HG03521 (cell line): ENCODE measurements at regions not wholly inside any gene's neighbourhood (a gene's known extent, or its start where the extent isn't known, plus 50 kb on each side); places are given as distances from the start of the nearest gene placed in this dataset.

Source experiments
- ATAC-seq: cut with Tn5 transposase; IDR thresholded peaks from one replicate; pipeline ENCODE4 v1.9.1; 2021; ENCODE audit warnings: mild to moderate bottlenecking, moderate library complexity; ENCODE audit not compliant: unreplicated experiment

DNA sequence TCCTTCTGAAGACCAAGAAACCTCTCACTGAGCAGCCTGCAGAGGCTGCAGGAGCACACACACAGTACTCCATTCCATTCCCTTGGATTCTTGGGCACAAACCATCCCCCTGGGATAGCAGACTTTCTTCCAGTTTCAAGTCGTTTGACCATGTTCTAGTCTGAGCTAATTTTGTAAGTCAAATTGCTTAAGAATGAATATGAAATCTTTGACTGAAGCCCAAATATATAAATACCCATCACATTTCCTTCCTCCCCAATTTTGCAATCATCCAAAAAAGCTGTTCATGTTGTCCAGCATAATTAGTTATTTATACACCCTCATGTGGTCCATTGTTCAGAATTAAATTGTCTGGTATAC, 231.2 kb upstream of the TPRG1 start:
- ATAC-seq: no peak

GRCh38 chr3:188941103-188941502, 230.7 kb upstream of the TPRG1 start:
- no peak for ATAC-seq

DNA sequence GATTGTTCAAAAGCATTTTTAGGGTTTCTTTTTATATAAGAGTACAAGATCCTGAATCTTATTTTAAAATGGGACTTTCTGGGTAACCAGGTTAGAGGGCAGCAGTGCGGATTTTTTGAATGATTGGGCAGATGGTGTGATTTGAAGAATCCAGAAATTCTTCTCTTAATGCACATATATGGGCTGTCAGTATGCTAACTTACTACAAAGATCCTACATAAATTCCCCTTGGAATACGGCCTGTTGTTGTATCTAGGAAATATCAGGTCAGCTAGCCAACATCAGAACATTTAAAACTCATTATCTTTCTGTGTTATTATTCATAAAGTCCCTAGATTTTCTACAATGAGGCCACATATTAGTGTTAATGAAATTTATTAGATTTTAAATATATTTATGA, 229.6 kb upstream of the TPRG1 start:
- ATAC-seq: no peak

GRCh38 chr3:188943591-188943990, 228.2 kb upstream of the TPRG1 start:
- ATAC-seq: no peak

- ATAC-seq: no peak
Measured at GRCh38 chr3:188944108-188944507, 227.7 kb upstream of the TPRG1 start.

- ATAC-seq: no peak
Measured at GRCh38 chr3:188946351-188947240, 225.2 kb upstream of the TPRG1 start.

DNA sequence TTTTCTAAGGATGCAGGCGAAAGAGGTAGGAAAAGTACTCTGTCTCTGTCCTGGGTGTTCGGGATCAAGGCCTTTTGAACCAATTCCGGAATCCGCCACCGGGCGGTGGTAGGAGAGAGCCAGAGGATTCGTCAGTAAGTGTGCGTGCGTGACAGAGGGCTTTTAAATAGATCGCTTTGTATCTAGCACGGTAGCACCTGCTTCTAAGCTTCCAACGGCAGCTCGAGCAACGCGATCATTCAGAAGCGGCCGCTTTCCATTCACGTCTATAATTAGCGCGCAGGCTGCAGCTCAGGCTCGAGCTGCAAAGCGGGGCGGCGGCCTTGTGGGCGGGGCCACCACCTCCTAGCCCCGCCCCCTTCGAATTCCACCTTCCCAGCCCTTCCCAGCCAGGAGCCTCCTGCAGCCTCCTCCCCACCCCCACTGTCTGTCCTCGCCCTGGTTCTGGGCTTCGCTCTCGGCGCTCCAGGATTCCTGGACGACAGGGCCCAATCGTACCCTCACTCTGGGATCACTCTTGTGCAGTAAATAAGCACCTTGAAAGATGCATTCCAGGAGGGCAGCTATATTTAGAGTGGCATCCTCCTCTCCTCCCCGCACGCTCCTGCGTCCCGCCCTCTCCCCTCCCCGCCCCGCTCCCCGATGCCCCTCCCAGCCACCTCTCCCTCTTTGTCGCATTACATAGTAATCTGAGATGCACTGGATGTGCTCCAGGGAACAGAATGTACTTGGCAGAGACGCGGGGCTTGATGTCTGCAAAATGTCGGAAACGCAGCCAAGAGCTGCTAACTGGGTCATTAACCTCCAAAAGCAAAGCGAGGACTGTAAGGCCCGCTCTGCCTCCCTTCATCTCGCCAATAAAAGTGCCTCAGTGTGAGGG, 224.1 kb upstream of the TPRG1 start:
- ATAC-seq: no peak

- no peak for ATAC-seq
Measured at GRCh38 chr3:188948281-188948996, 223.3 kb upstream of the TPRG1 start.

GRCh38 chr3:188948997-188949389, 222.8 kb upstream of the TPRG1 start:
- no peak for ATAC-seq

GRCh38 chr3:188949456-188949855, 222.3 kb upstream of the TPRG1 start:
- ATAC-seq: no peak

DNA sequence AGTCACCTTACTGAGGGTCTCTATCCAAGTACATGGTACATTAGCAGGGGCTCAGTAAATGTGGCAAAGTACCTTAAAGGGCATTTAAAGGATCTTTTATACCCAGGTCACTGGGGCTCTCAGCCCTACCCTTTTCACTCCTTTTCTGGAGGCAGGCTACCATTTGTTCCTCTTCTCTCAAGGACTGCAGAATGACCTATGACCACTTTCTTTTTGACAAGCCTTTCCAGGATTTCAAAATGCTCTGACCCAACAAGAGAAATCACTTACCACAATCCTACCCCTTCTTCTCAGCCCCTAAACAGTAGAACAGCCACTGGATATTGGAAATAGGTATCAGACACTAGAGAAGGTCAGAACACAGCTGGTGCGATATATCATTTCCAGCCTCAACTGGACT, 221.8 kb upstream of the TPRG1 start:
- ATAC-seq: no peak

- no peak for ATAC-seq
Measured at GRCh38 chr3:188950832-188951489, 220.8 kb upstream of the TPRG1 start.

DNA sequence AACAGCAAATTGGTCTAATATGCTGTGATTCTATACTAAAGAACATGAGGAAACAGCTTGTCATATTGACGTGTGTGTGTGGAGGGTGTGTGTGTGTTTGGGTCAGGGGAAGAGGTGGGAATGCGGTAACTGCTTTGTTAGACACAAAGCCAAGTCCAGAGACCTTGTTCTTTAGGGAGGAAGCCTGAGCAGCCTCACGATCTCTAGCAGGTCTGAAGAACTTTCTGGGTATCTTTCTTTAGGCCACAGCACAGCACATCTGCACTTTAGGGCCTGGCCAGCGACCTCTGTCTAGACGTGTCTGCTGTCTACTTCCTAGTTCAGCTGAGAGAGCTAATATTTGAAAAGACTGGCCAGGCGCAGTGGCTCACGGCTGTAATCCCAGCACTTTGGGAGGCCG, 220.0 kb upstream of the TPRG1 start:
- no peak for ATAC-seq

DNA sequence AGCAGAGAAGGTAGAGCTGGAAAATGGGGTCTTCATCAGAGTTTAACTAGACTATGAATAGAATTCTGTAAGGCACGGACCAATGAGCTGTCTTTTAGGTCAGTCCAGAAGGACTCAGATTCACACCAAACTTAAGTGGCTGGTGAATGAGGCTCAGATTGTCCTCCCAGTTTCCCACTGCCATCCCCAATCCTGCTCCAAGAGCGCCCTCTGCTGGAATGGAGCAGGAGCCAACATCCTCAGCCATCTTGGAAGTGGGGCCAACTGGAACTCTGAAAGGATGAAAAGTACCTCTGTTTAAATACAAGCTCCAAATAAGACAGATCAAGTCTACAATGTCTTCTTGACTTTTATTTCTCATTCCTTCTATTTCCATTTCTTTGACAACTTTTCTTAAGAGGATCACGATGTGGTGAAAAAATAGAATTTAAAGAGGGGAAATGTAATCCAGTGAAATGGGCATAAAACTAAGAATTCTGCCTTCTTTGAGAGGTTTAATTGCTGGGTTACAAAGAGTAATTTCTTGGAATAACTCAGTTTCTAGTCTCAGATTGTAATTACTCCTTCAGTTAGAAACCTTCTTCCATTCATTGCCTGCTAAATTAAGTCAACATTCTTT, 217.1 kb upstream of the TPRG1 start:
- no peak for ATAC-seq

DNA sequence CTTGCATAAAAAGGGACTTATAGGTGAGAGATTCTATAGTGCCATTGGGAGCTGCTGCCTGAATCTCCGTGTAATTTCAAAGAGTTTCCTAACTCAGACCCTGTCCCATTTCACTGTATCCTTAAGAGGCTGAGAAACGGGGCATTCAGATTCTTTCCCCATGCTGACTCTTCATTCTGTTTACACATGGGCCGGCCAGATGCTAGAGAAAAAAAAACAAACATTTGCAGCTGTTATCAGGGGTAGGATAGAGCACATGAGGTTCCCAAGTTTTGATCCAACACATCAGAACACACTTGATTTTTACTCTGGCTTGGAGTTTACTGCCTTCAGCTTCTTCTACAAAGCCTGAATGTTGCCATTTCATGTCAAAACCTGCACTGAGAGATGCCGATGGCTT, 215.9 kb upstream of the TPRG1 start:
- ATAC-seq: no peak

DNA sequence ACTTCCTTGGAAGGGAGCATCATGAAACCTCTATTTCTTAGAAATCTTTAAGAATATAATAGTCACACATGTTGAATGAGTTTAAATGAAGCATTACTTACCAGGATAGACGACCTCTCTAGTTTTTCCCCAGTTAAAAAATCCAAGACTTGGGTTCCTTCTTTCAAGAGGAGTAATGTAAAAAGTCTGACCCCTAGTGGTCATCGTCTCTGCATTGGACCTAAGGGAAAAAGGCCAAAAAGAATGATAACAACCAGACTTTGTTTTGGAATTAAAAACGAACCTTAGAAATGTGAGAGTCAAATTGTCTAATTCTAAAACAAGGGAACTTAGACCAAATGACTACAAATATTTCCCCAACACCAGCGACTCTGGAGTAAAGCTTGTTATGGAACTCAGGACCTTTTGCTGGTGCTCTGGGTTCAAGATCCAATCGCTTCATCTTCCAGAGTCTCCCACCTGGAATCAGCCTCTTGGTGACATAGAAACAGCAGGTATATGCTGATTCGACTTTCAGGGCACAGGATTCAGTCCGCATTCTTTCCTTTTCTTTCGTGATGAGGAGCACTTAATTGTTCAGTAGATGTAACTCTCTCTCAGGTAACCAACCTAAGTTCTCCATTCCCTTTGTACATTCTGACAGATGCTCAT, 214.8 kb upstream of the TPRG1 start:
- ATAC-seq: no peak

GRCh38 chr3:188959013-188959412, 212.8 kb upstream of the TPRG1 start:
- ATAC-seq: no peak

GRCh38 chr3:188962253-188963247, 209.2 kb upstream of the TPRG1 start:
- no peak for ATAC-seq

GRCh38 chr3:188964957-188965356, 206.8 kb upstream of the TPRG1 start:
- no peak for ATAC-seq
